H1 (cell line): ENCODE measurements at regions not wholly inside any gene's neighbourhood (a gene's known extent, or its start where the extent isn't known, plus 50 kb on each side); places are given as distances from the start of the nearest gene placed in this dataset.

Experiments
- CTCF ChIA-PET: fragments of 300-600 bp; sonication (Branson Sonifier 250); formaldehyde crosslinking; loops from one replicate; lab custom pipeline; 2021; ENCODE audit not compliant: partially characterized antibody; lab: Charles Lee
- POLR2A ChIA-PET: fragments of 300-600 bp; sonication (Branson Sonifier 250); formaldehyde crosslinking; loops from one replicate; lab custom pipeline; 2021; ENCODE audit warnings: inconsistent platforms; ENCODE audit not compliant: partially characterized antibody; lab: Charles Lee
- DNase-seq, 2 experiments: peaks; one replicate each; pipeline versions ENCODE4 v3.0.0 to v3.0.0-alpha.2; 2010 to 2022; ENCODE audit warnings: low spot score in 2 of 2, low read depth in 1 of 2, mixed read lengths in 1 of 2
- FAIRE-seq: peaks from 2 replicates; lab custom pipeline; 2011; peaks lifted over from hg19 to GRCh38; lab: Jason Lieb, UNC
- H2AFZ ChIP-seq: 2 replicates; pipeline ENCODE4 v1.8.1; 2012; ENCODE audit warnings: low read length, inconsistent platforms
- H2AK5ac ChIP-seq: 2 replicates; pipeline ENCODE4 v1.6.1; 2013; ENCODE audit warnings: low read depth, low read length
- H2BK120ac ChIP-seq: replicated peaks from 2 replicates; pipeline ENCODE3; 2013; ENCODE audit warnings: low read depth, low read length, inconsistent platforms
- H2BK12ac ChIP-seq: 2 replicates; pipeline ENCODE4 v1.6.1; 2013; ENCODE audit warnings: low read depth, low read length
- H2BK15ac ChIP-seq: 2 replicates; pipeline ENCODE4 v1.6.1; 2013; ENCODE audit warnings: low read length
- H2BK20ac ChIP-seq: 2 replicates; pipeline ENCODE4 v1.6.1; 2013; ENCODE audit warnings: low read length
- H2BK5ac ChIP-seq: 2 replicates; pipeline ENCODE4 v1.6.1; 2013; ENCODE audit warnings: low read depth, low read length
- H3K14ac ChIP-seq: 2 replicates; pipeline ENCODE4 v1.6.1; 2013; ENCODE audit warnings: inconsistent platforms; ENCODE audit not compliant: insufficient read length
- H3K18ac ChIP-seq: 2 replicates; pipeline ENCODE4 v1.6.1; 2013; ENCODE audit warnings: low read length; ENCODE audit errors: extremely low read depth
- H3K23ac ChIP-seq: 2 replicates; pipeline ENCODE4 v1.6.1; 2013; ENCODE audit warnings: inconsistent platforms; ENCODE audit not compliant: insufficient read length
- H3K23me2 ChIP-seq: 2 replicates; pipeline ENCODE4 v1.6.1; 2013; ENCODE audit warnings: low read depth, low read length
- H3K27ac ChIP-seq: 2 replicates; pipeline ENCODE4 v1.6.1; 2011; ENCODE audit warnings: low read depth, low read length, inconsistent platforms
- H3K27me3 ChIP-seq, 4 experiments: replicated peaks in 1 of 4; 1 replicate in 1 of 4; 2 replicates in 3 of 4; pipeline versions ENCODE4 v1.6.1 to v1.8.1; 2011 to 2013; ENCODE audit warnings: low read length in 3 of 4, mild to moderate bottlenecking in 3 of 4, inconsistent platforms in 2 of 4, mixed read lengths in 2 of 4, moderate library complexity in 1 of 4; ENCODE audit not compliant: control insufficient read depth in 3 of 4, insufficient read depth in 3 of 4; ENCODE audit errors: extremely low read depth in 1 of 4
- H3K36me3 ChIP-seq, 4 experiments: 2 replicates each; pipeline versions ENCODE4 v1.6.1 to v1.8.1; 2011 to 2013; ENCODE audit warnings: mild to moderate bottlenecking in 4 of 4, low read length in 3 of 4, moderate library complexity in 2 of 4, control low read depth in 1 of 4, inconsistent platforms in 1 of 4; ENCODE audit not compliant: insufficient read depth in 4 of 4, control insufficient read depth in 2 of 4
- H3K4ac ChIP-seq: replicated peaks from 2 replicates; pipeline ENCODE3; 2013; ENCODE audit warnings: low read length, low read depth, mixed read lengths, inconsistent platforms; ENCODE audit not compliant: insufficient read length
- H3K4me1 ChIP-seq, 4 experiments: replicated peaks in 1 of 4; 1 replicate in 1 of 4; 2 replicates in 3 of 4; pipeline versions ENCODE4 v1.6.1 to v1.8.1; 2011 to 2013; ENCODE audit warnings: low read length in 3 of 4, inconsistent platforms in 2 of 4, mixed read lengths in 1 of 4; ENCODE audit not compliant: insufficient read depth in 4 of 4, control insufficient read depth in 3 of 4
- H3K4me2 ChIP-seq, 2 experiments: 2 replicates each; pipeline versions ENCODE4 v1.6.1 to v1.8.1; 2011 to 2013; ENCODE audit warnings: low read depth in 2 of 2, low read length in 2 of 2, control low read depth in 1 of 2, inconsistent platforms in 1 of 2, mild to moderate bottlenecking in 1 of 2; ENCODE audit not compliant: insufficient read depth in 1 of 2
- H3K4me3 ChIP-seq, 4 experiments: fragments of 200-600, 300-600 bp in 1 of 4; sonication (generic), shearing (Covaris generic), sonication (Bioruptor Twin) in 1 of 4; 2 replicates each; pipeline versions ENCODE4 v1.5.1 to v1.8.1; 2011 to 2016; ENCODE audit warnings: low read length in 4 of 4, low read depth in 3 of 4, control low read depth in 2 of 4, inconsistent platforms in 2 of 4, mild to moderate bottlenecking in 2 of 4, mixed read lengths in 1 of 4, moderate library complexity in 1 of 4; ENCODE audit not compliant: insufficient read depth in 2 of 4; ENCODE audit errors: extremely low read depth in 1 of 4
- H3K56ac ChIP-seq: replicated peaks from 2 replicates; pipeline ENCODE3; 2013; ENCODE audit warnings: low read depth, mild to moderate bottlenecking, mixed read lengths, low read length, inconsistent platforms; ENCODE audit not compliant: insufficient read length
- H3K79me1 ChIP-seq: 2 replicates; pipeline ENCODE4 v1.6.1; 2013; ENCODE audit warnings: low read depth, low read length, control low read depth
- H3K79me2 ChIP-seq, 2 experiments: 2 replicates each; pipeline versions ENCODE4 v1.6.1 to v1.8.1; 2012 to 2013; ENCODE audit warnings: low read length in 2 of 2, mild to moderate bottlenecking in 2 of 2, inconsistent platforms in 1 of 2; ENCODE audit not compliant: insufficient read depth in 2 of 2, control insufficient read depth in 1 of 2
- H3K9ac ChIP-seq, 4 experiments: replicated peaks in 1 of 4; 1 replicate in 1 of 4; 2 replicates in 3 of 4; pipeline versions ENCODE4 v1.6.1 to v1.8.1; 2011 to 2013; ENCODE audit warnings: low read depth in 3 of 4, low read length in 3 of 4, control low read depth in 2 of 4, mild to moderate bottlenecking in 2 of 4, moderate library complexity in 2 of 4, inconsistent platforms in 1 of 4; ENCODE audit errors: extremely low read depth in 1 of 4
- H3K9me3 ChIP-seq, 2 experiments: 2 replicates each; pipeline versions ENCODE4 v1.6.1 to v1.8.1; 2012 to 2013; ENCODE audit warnings: mild to moderate bottlenecking in 2 of 2, moderate library complexity in 2 of 2, control low read depth in 1 of 2, inconsistent platforms in 1 of 2, low read depth in 1 of 2, low read length in 1 of 2, mixed read lengths in 1 of 2; ENCODE audit not compliant: insufficient read depth in 2 of 2
- H4K20me1 ChIP-seq, 2 experiments: replicated peaks in 1 of 2; 2 replicates each; pipeline versions ENCODE3 to v1.8.1; 2011 to 2013; ENCODE audit warnings: inconsistent platforms in 2 of 2, low read length in 2 of 2, mild to moderate bottlenecking in 1 of 2; ENCODE audit not compliant: insufficient read depth in 2 of 2, control insufficient read depth in 1 of 2
- H4K5ac ChIP-seq: 2 replicates; pipeline ENCODE4 v1.6.1; 2013; ENCODE audit warnings: low read length, low read depth, mixed read lengths, inconsistent platforms; ENCODE audit not compliant: insufficient read length
- H4K8ac ChIP-seq: 2 replicates; pipeline ENCODE4 v1.8.0; 2013; ENCODE audit warnings: mild to moderate bottlenecking, moderate library complexity, low read length, inconsistent platforms; ENCODE audit not compliant: insufficient read depth; ENCODE audit errors: extremely low read depth
- H4K91ac ChIP-seq: replicated peaks from 2 replicates; pipeline ENCODE3; 2013; ENCODE audit warnings: low read length, mixed read lengths, inconsistent platforms; ENCODE audit not compliant: insufficient read length
- BRCA1 ChIP-seq: IDR thresholded peaks from 2 replicates; pipeline ENCODE4 v1.6.1; 2012; ENCODE audit warnings: low read depth, low read length, improper control_type of control experiment
- CEBPB ChIP-seq: IDR thresholded peaks from 2 replicates; pipeline ENCODE4 v1.6.1; 2012; ENCODE audit warnings: low read depth, low read length
- CTBP2 ChIP-seq: IDR thresholded peaks from 2 replicates; pipeline ENCODE4 v1.7.0; 2011; ENCODE audit warnings: borderline replicate concordance, mild to moderate bottlenecking, moderate library complexity, mixed read lengths, low read length; ENCODE audit not compliant: insufficient read depth, insufficient read length
- EGR1 ChIP-seq: IDR thresholded peaks from 2 replicates; pipeline ENCODE4 v1.6.1; 2011; ENCODE audit warnings: low read depth, low read length, borderline replicate concordance
- KDM4A ChIP-seq: IDR thresholded peaks from one replicate; pipeline ENCODE4 v1.7.1; 2012; ENCODE audit warnings: low read depth, mild to moderate bottlenecking, moderate library complexity, low read length, inconsistent platforms; ENCODE audit not compliant: severe bottlenecking
- POU5F1 ChIP-seq: IDR thresholded peaks from 2 replicates; pipeline ENCODE4 v1.6.1; 2011; ENCODE audit warnings: low read depth, mild to moderate bottlenecking, low read length, moderate library complexity
- RNF2 ChIP-seq: fragments of 200-900, 300-1000 bp; sonication (generic); IDR thresholded peaks from 2 replicates; pipeline ENCODE4 v1.7.1; 2016; ENCODE audit warnings: borderline replicate concordance, low read depth, mild to moderate bottlenecking, antibody characterized with exemption, low read length; ENCODE audit not compliant: poor library complexity, severe bottlenecking; ENCODE audit errors: missing control alignments
- SAP30 ChIP-seq: fragments of 300-600 bp; sonication (generic); IDR thresholded peaks from 2 replicates; pipeline ENCODE4 v1.7.1; 2012; ENCODE audit warnings: low read length, moderate library complexity, mild to moderate bottlenecking, inconsistent platforms; ENCODE audit not compliant: insufficient read depth, insufficient replicate concordance
- SP2 ChIP-seq: IDR thresholded peaks from 2 replicates; pipeline ENCODE4 v1.6.1; 2012; ENCODE audit warnings: mild to moderate bottlenecking, low read length, inconsistent platforms
- SUZ12 ChIP-seq: fragments of 200-600 bp; sonication (generic); IDR thresholded peaks from 2 replicates; pipeline ENCODE4 v1.6.1; 2012; ENCODE audit warnings: mild to moderate bottlenecking, inconsistent platforms, low read length, moderate library complexity, mixed read lengths
- TAF7 ChIP-seq: optimal IDR thresholded peaks from 2 replicates; pipeline ENCODE3; 2011; ENCODE audit warnings: low read depth, mild to moderate bottlenecking, inconsistent platforms, low read length, moderate library complexity, borderline replicate concordance
- TBP ChIP-seq: IDR thresholded peaks from 2 replicates; pipeline ENCODE4 v1.6.1; 2011; ENCODE audit warnings: low read depth, low read length, improper control_type of control experiment
- WGBS, 2 experiments: shearing (Covaris generic) in 1 of 2; methylation state at CpG; one replicate each; pipeline versions ENCODE4 v1.1.6 to v1.1.7; 2013 to 2015; ENCODE audit warnings: low lambda C conversion rate in 2 of 2, mixed read lengths in 2 of 2, inconsistent platforms in 1 of 2, low coverage in 1 of 2, missing lambda C conversion rate in 1 of 2; ENCODE audit not compliant: insufficient replicate concordance in 2 of 2, insufficient coverage in 1 of 2, insufficient read length in 1 of 2; ENCODE audit errors: extremely low coverage in 1 of 2, missing lambda C conversion rate in 1 of 2; 5-methylcytosine and 5-hydroxymethylcytosine counted together
- TF ChIP-seq, protein P1 (sequence below): IDR thresholded peaks from 2 replicates; pipeline ENCODE4 v1.6.1; 2011; ENCODE audit warnings: low read length, improper control_type of control experiment

DNA sequence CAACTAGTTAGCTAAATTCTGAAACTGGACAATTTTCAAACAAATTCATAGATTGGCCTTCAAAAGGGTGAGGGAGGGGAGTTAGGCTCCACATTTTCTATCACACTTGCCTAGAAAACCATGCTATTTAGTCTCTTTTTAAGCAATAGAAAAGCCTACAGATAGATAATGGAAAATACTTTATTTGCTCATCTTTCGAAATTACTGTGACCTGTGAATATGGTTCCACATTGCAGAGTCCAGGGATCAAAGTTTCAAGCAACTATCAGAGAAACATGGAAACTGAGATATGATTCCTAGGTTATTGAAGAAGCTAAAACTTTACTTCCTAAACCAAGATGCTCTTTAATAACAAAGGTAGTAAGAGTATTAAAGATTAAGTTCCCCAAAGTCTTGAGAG, 176.6 kb upstream of the NECTIN3 start:
- peaks cover 0 to 46% of the 10 kb centered on the region in 2 experiments; a peak in 2 of 4 replicates for H3K79me2 ChIP-seq
- no peak overlapping the region for H3K56ac ChIP-seq
- H3K23me2 ChIP-seq, result no peaks in the 10 kb centered on the region
- H3K9me3 ChIP-seq, result no peaks in the 10 kb centered on the region
- no peak overlapping the region for H3K4ac ChIP-seq
- H2AFZ ChIP-seq, result no peak overlapping the region
- H3K27me3 ChIP-seq, result no peaks in the 10 kb centered on the region
- no peak overlapping the region for H3K23ac ChIP-seq
- H3K4me3 ChIP-seq, result no peak overlapping the region
- no peak overlapping the region for H3K27ac ChIP-seq
- no peaks in the 10 kb centered on the region for H3K79me1 ChIP-seq
- H2BK12ac ChIP-seq, result no peak overlapping the region
- H2BK15ac ChIP-seq, result no peak overlapping the region
- H4K91ac ChIP-seq, result no peak overlapping the region
- H2BK20ac ChIP-seq, result no peak overlapping the region
- POLR2A ChIA-PET, result no interaction called here
- no peak overlapping the region for H3K18ac ChIP-seq
- WGBS, 2 experiments, result 86% methylated on average over 1 of the region's 1 CpG; no CpG with 5 or more reads in 1 of the 2 experiments
- no peak overlapping the region for H2BK120ac ChIP-seq
- no peak overlapping the region for H3K14ac ChIP-seq
- no peak overlapping the region for H3K4me2 ChIP-seq
- CTCF ChIA-PET, result no interaction called here
- H4K20me1 ChIP-seq, result peaks cover 0 to 3% of the 10 kb centered on the region in 2 experiments
- H4K8ac ChIP-seq, result no peak overlapping the region
- no peaks in the 10 kb centered on the region for H3K4me1 ChIP-seq
- H3K36me3 ChIP-seq, result peaks cover 2 to 19% (median 4%) of the 10 kb centered on the region in 4 experiments; a peak in 3 of 8 replicates
- no peak overlapping the region for H2AK5ac ChIP-seq
- no peak for FAIRE-seq
- no peak overlapping the region for H2BK5ac ChIP-seq
- H3K9ac ChIP-seq, result no peak overlapping the region
- no peak overlapping the region for H4K5ac ChIP-seq
- no peak for DNase-seq
- TF ChIP-seq, protein P1, sequence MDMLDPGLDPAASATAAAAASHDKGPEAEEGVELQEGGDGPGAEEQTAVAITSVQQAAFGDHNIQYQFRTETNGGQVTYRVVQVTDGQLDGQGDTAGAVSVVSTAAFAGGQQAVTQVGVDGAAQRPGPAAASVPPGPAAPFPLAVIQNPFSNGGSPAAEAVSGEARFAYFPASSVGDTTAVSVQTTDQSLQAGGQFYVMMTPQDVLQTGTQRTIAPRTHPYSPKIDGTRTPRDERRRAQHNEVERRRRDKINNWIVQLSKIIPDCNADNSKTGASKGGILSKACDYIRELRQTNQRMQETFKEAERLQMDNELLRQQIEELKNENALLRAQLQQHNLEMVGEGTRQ, result no peak
- TF ChIP-seq BRCA1, result no peak
- no peak for TF ChIP-seq TAF7
- no peak for TF ChIP-seq RNF2
- no peak for TF ChIP-seq SAP30
- no peak for TF ChIP-seq TBP
- TF ChIP-seq CEBPB, result no peak
- TF ChIP-seq POU5F1, result no peak
- TF ChIP-seq SUZ12, result no peak
- TF ChIP-seq KDM4A, result no peak
- TF ChIP-seq EGR1, result no peak
- TF ChIP-seq CTBP2, result no peak
- no peak for TF ChIP-seq SP2
